ACC112 (cell line): ENCODE measurements at regions not wholly inside any gene's neighbourhood (a gene's known extent, or its start where the extent isn't known, plus 50 kb on each side); places are given as distances from the start of the nearest gene placed in this dataset.

Experiments used
- H2AFZ ChIP-seq: fragments of 200-600 bp; sonication (generic); one replicate; pipeline ENCODE4 v1.6.0; 2017; ENCODE audit warnings: antibody characterized with exemption, low read length; ENCODE audit not compliant: unreplicated experiment
- H3K27ac ChIP-seq: fragments of 200-600 bp; sonication (generic); 2 replicates; pipeline ENCODE4 v1.5.1; 2014; ENCODE audit warnings: low read depth, mild to moderate bottlenecking, antibody characterized with exemption, low read length, moderate library complexity
- H3K27me3 ChIP-seq: fragments of 200-600 bp; sonication (generic); 2 replicates; pipeline ENCODE4 v1.6.1; 2014; ENCODE audit warnings: mild to moderate bottlenecking, antibody characterized with exemption, low read length, moderate library complexity, mixed read lengths; ENCODE audit not compliant: insufficient read depth
- H3K36me3 ChIP-seq: fragments of 200-600 bp; sonication (generic); 2 replicates; pipeline ENCODE4 v1.6.1; 2016; ENCODE audit warnings: mild to moderate bottlenecking, antibody characterized with exemption, low read length, moderate library complexity, mixed read lengths; ENCODE audit not compliant: insufficient read depth
- H3K4me1 ChIP-seq: fragments of 200-600 bp; sonication (generic); one replicate; pipeline ENCODE4 v1.6.1; 2016; ENCODE audit warnings: low read length, mixed read lengths; ENCODE audit not compliant: insufficient read depth, unreplicated experiment, control insufficient read depth
- H3K4me3 ChIP-seq: fragments of 200-600 bp; sonication (generic); 2 replicates; pipeline ENCODE4 v1.5.1; 2014; ENCODE audit warnings: mild to moderate bottlenecking, low read depth, low read length
- H3K79me2 ChIP-seq: fragments of 200-600 bp; sonication (generic); one replicate; pipeline ENCODE4 v1.6.0; 2016; ENCODE audit warnings: low read length; ENCODE audit not compliant: control insufficient read depth, unreplicated experiment, insufficient read depth

GRCh38 chr12:17609153-17609552 lies 480.8 kb downstream of the RERGL start:
- H3K27me3 ChIP-seq: 0 out of 2 replicates have a peak, but pooled peaks cover 3% of the 10 kb centered on the region
- no peak overlapping the region for H2AFZ ChIP-seq
- no peak overlapping the region for H3K27ac ChIP-seq
- no peaks in the 10 kb centered on the region for H3K4me1 ChIP-seq
- no peaks in the 10 kb centered on the region for H3K79me2 ChIP-seq
- H3K36me3 ChIP-seq: no peaks in the 10 kb centered on the region
- H3K4me3 ChIP-seq: no peak overlapping the region

GRCh38 chr12:17595111-17595510 lies 494.9 kb downstream of the RERGL start:
- H3K27ac ChIP-seq: no peak overlapping the region
- H3K4me1 ChIP-seq: no peaks in the 10 kb centered on the region
- no peaks in the 10 kb centered on the region for H3K79me2 ChIP-seq
- H3K4me3 ChIP-seq: no peak overlapping the region
- no peaks in the 10 kb centered on the region for H3K36me3 ChIP-seq
- H2AFZ ChIP-seq: no peak overlapping the region
- H3K27me3 ChIP-seq: no peaks in the 10 kb centered on the region

- Histone ChIP-seq H3K79me2 (no peaks in the 10 kb centered on the region), H3K36me3 (no peaks in the 10 kb centered on the region), H3K4me3 (no peak overlapping the region), H3K4me1 (no peaks in the 10 kb centered on the region), H3K27me3 (no peaks in the 10 kb centered on the region), H3K27ac (no peak overlapping the region), H2AFZ (no peak overlapping the region)
These were observed 496.1 kb downstream of the RERGL start for GRCh38 chr12:17593715-17594406.

GRCh38 chr12:17592472-17592871 lies 497.5 kb downstream of the RERGL start:
- Histone ChIP-seq H3K79me2 (no peaks in the 10 kb centered on the region), H2AFZ (peak overlapping the region; percentile 72), H3K4me3 (peak overlapping the region; percentile 17; the same call in 1 of the 2 replicates), H3K27me3 (no peaks in the 10 kb centered on the region), H3K27ac (no peak overlapping the region), H3K36me3 (no peaks in the 10 kb centered on the region), H3K4me1 (no peaks in the 10 kb centered on the region)

- Histone ChIP-seq H3K27ac (no peak overlapping the region), H3K4me3 (no peak overlapping the region), H3K79me2 (no peaks in the 10 kb centered on the region), H3K36me3 (no peaks in the 10 kb centered on the region), H3K4me1 (no peaks in the 10 kb centered on the region), H3K27me3 (no peaks in the 10 kb centered on the region), H2AFZ (no peak overlapping the region)
These were observed 498.9 kb downstream of the RERGL start for GRCh38 chr12:17591005-17591681.

- no peaks in the 10 kb centered on the region for H3K27me3 ChIP-seq
- peak overlapping the region; percentile 49 for H2AFZ ChIP-seq
- no peaks in the 10 kb centered on the region for H3K36me3 ChIP-seq
- no peaks in the 10 kb centered on the region for H3K4me1 ChIP-seq
- H3K27ac ChIP-seq: no peak overlapping the region
- 0 out of 2 replicates have a peak overlapping the region, but pooled peaks have one; percentile 11 for H3K4me3 ChIP-seq
- H3K79me2 ChIP-seq: no peaks in the 10 kb centered on the region
These were observed 501.0 kb downstream of the RERGL start for GRCh38 chr12:17588968-17589367.

GRCh38 chr12:17579205-17580026 lies 510.6 kb downstream of the RERGL start:
- no peaks in the 10 kb centered on the region for H3K27me3 ChIP-seq
- H3K79me2 ChIP-seq: no peaks in the 10 kb centered on the region
- H3K36me3 ChIP-seq: no peaks in the 10 kb centered on the region
- no peak overlapping the region for H3K4me3 ChIP-seq
- H3K27ac ChIP-seq: no peak overlapping the region
- H3K4me1 ChIP-seq: no peaks in the 10 kb centered on the region
- no peak overlapping the region for H2AFZ ChIP-seq

GRCh38 chr12:17577405-17577804 lies 512.6 kb downstream of the RERGL start:
- H3K27ac ChIP-seq: no peak overlapping the region
- no peak overlapping the region for H2AFZ ChIP-seq
- H3K79me2 ChIP-seq: no peaks in the 10 kb centered on the region
- no peaks in the 10 kb centered on the region for H3K36me3 ChIP-seq
- no peaks in the 10 kb centered on the region for H3K27me3 ChIP-seq
- no peaks in the 10 kb centered on the region for H3K4me1 ChIP-seq
- H3K4me3 ChIP-seq: no peak overlapping the region

- Histone ChIP-seq H3K4me3 (no peak overlapping the region), H3K4me1 (no peaks in the 10 kb centered on the region), H3K36me3 (no peaks in the 10 kb centered on the region), H3K27ac (no peak overlapping the region), H3K79me2 (no peaks in the 10 kb centered on the region), H3K27me3 (no peaks in the 10 kb centered on the region), H2AFZ (no peak overlapping the region)
These were observed 517.7 kb downstream of the RERGL start for GRCh38 chr12:17572250-17572649.

GRCh38 chr12:17571047-17571446 lies 518.9 kb downstream of the RERGL start:
- H3K27ac ChIP-seq: no peak overlapping the region
- no peaks in the 10 kb centered on the region for H3K27me3 ChIP-seq
- H2AFZ ChIP-seq: no peak overlapping the region
- no peaks in the 10 kb centered on the region for H3K4me1 ChIP-seq
- H3K36me3 ChIP-seq: no peaks in the 10 kb centered on the region
- no peak overlapping the region for H3K4me3 ChIP-seq
- no peaks in the 10 kb centered on the region for H3K79me2 ChIP-seq
